CD4-positive, alpha-beta T cell (primary cell): ENCODE measurements at regions not wholly inside any gene's neighbourhood (a gene's known extent, or its start where the extent isn't known, plus 50 kb on each side); places are given as distances from the start of the nearest gene placed in this dataset.

Source experiments
- ATAC-seq: fragments of 200-7000 bp; cut with Tn5 transposase; one replicate; pipeline ENCODE4 v1.10.0; 2022; ENCODE audit warnings: mild to moderate bottlenecking; ENCODE audit not compliant: poor library complexity
- CTCF ChIA-PET: fragments of 350-600 bp; sonication (Branson Sonifier 250); formaldehyde crosslinking; loops from one replicate; lab custom pipeline; 2021; ENCODE audit warnings: antibody characterized with exemption, inconsistent platforms; lab: Charles Lee
- POLR2A ChIA-PET: fragments of 350-600 bp; sonication (Branson Sonifier 250); formaldehyde crosslinking; loops from one replicate; lab custom pipeline; 2021; ENCODE audit warnings: antibody characterized with exemption, inconsistent platforms; lab: Charles Lee
- DNase-seq, 14 experiments: peaks; one replicate each; pipeline ENCODE4 v3.0.0-alpha.2; 2013 to 2020; ENCODE audit warnings: mixed read lengths in 2 of 14
- H3K27ac ChIP-seq, 2 donors: one replicate each; pipeline versions ENCODE4 v1.5.1 to v1.7.0; 2013; ENCODE audit warnings: low read length in 2 of 2, low read depth in 1 of 2, mild to moderate bottlenecking in 1 of 2
- H3K27me3 ChIP-seq, 2 experiments: 1 replicate in 1 of 2; 2 replicates in 1 of 2; pipeline versions ENCODE4 v1.6.1 to v1.7.0; 2013; ENCODE audit warnings: low read length in 2 of 2, control low read depth in 1 of 2, mild to moderate bottlenecking in 1 of 2, moderate library complexity in 1 of 2; ENCODE audit not compliant: insufficient read depth in 2 of 2, control insufficient read depth in 1 of 2
- H3K36me3 ChIP-seq: one replicate; pipeline ENCODE4 v1.6.1; 2013; ENCODE audit warnings: low read length, control low read depth; ENCODE audit not compliant: insufficient read depth
- H3K4me1 ChIP-seq: one replicate; pipeline ENCODE4 v1.6.1; 2013; ENCODE audit warnings: low read length, control low read depth; ENCODE audit not compliant: insufficient read depth
- H3K4me3 ChIP-seq: one replicate; pipeline ENCODE4 v1.5.1; 2013; ENCODE audit warnings: mild to moderate bottlenecking, low read length, moderate library complexity
- H3K9me3 ChIP-seq, 2 experiments: 1 replicate in 1 of 2; 2 replicates in 1 of 2; pipeline versions ENCODE4 v1.6.1 to v1.7.0; 2013; ENCODE audit warnings: low read length in 2 of 2, mild to moderate bottlenecking in 2 of 2, control low read depth in 1 of 2, moderate library complexity in 1 of 2; ENCODE audit not compliant: control insufficient read depth in 1 of 2, insufficient read depth in 1 of 2
- H3K27ac Mint-ChIP-seq: one replicate; pipeline ENCODE4 v1.8.0; 2020; ENCODE audit warnings: mixed read lengths
- H3K27me3 Mint-ChIP-seq: one replicate; pipeline ENCODE4 v1.8.0; 2021; ENCODE audit warnings: mixed read lengths
- H3K36me3 Mint-ChIP-seq: one replicate; pipeline ENCODE4 v1.8.0; 2021; ENCODE audit warnings: low read depth, mixed read lengths
- H3K4me1 Mint-ChIP-seq: one replicate; pipeline ENCODE4 v1.8.0; 2021; ENCODE audit warnings: low read depth, mixed read lengths
- H3K4me3 Mint-ChIP-seq: one replicate; pipeline ENCODE4 v1.8.0; 2020; ENCODE audit warnings: mild to moderate bottlenecking, mixed read lengths
- H3K9me3 Mint-ChIP-seq: one replicate; pipeline ENCODE4 v1.8.0; 2020; ENCODE audit warnings: mixed read lengths
- CTCF ChIP-seq: fragments of 200-600 bp; IDR thresholded peaks from one replicate; pipeline ENCODE4 v1.8.0; 2022; ENCODE audit warnings: antibody characterized with exemption, mild to moderate bottlenecking
- intact Hi-C, 2 experiments: fragments of 100-400 bp; cut with DNase I in 1 of 2; cut with micrococcal nuclease in 1 of 2; formaldehyde crosslinking; loops; one replicate each; pipeline versions ENCODE4 v1.15.1 to v1.9.0; 2023 to 2025; cut with DNase I, micrococcal nuclease

- DNase-seq (no peak), ATAC-seq (no peak)
- Mint-ChIP-seq H3K27ac (no peak overlapping the region), H3K27me3 (no peaks in the 10 kb centered on the region), H3K36me3 (no peaks in the 10 kb centered on the region), H3K9me3 (no peaks in the 10 kb centered on the region), H3K4me1 (no peaks in the 10 kb centered on the region), H3K4me3 (no peak overlapping the region)
- Histone ChIP-seq H3K27me3 (no peaks in the 10 kb centered on the region), H3K36me3 (no peaks in the 10 kb centered on the region), H3K27ac (no peak overlapping the region), H3K4me3 (no peak overlapping the region), H3K9me3 (no peaks in the 10 kb centered on the region), H3K4me1 (no peaks in the 10 kb centered on the region)
- intact Hi-C loops, result no loop called here
- no peak for TF ChIP-seq CTCF
- ChIA-PET CTCF (interaction anchor here (0.8 kb wide), 1 partner anchor 9 kb away, joined by 3 read pairs; no protein-coding TSS in a partner anchor), POLR2A (no interaction called here)
Observed at GRCh38 chr2:192354512-192355244, 159.9 kb upstream of the TMEFF2 start.

- Mint-ChIP-seq H3K36me3 (no peaks in the 10 kb centered on the region), H3K4me1 (no peaks in the 10 kb centered on the region), H3K9me3 (no peaks in the 10 kb centered on the region), H3K27ac (no peak overlapping the region), H3K27me3 (no peaks in the 10 kb centered on the region), H3K4me3 (no peak overlapping the region)
- DNase-seq, result no peak
- Histone ChIP-seq H3K9me3 (no peaks in the 10 kb centered on the region), H3K27ac (no peak overlapping the region), H3K36me3 (no peaks in the 10 kb centered on the region), H3K4me1 (no peaks in the 10 kb centered on the region), H3K27me3 (no peaks in the 10 kb centered on the region), H3K4me3 (no peak overlapping the region)
- CTCF ChIA-PET, result no interaction called here
- no peak for ATAC-seq
- no peak for TF ChIP-seq CTCF
- POLR2A ChIA-PET, result no interaction called here
- intact Hi-C loops, result no loop called here
Observed at GRCh38 chr2:192347542-192347941, 152.8 kb upstream of the TMEFF2 start.

GRCh38 chr2:192345287-192345686, 150.6 kb upstream of the TMEFF2 start:
- no peak overlapping the region for H3K27ac ChIP-seq
- no peaks in the 10 kb centered on the region for H3K9me3 ChIP-seq
- TF ChIP-seq CTCF, result no peak
- no peaks in the 10 kb centered on the region for H3K4me1 ChIP-seq
- H3K4me3 ChIP-seq, result no peak overlapping the region
- Mint-ChIP-seq H3K4me3 (no peak overlapping the region), H3K4me1 (no peaks in the 10 kb centered on the region), H3K36me3 (no peaks in the 10 kb centered on the region), H3K27ac (no peak overlapping the region), H3K27me3 (no peaks in the 10 kb centered on the region), H3K9me3 (no peaks in the 10 kb centered on the region)
- intact Hi-C loops, result no loop called here
- DNase-seq, result no peak
- no peak for ATAC-seq
- no peaks in the 10 kb centered on the region for H3K27me3 ChIP-seq
- CTCF ChIA-PET, result interaction anchor here (0.8 kb wide), 1 partner anchor 10 kb away, joined by 3 read pairs; no protein-coding TSS in a partner anchor
- H3K36me3 ChIP-seq, result no peaks in the 10 kb centered on the region
- POLR2A ChIA-PET, result no interaction called here
